Heart left ventricle (tissue), 13 donors: ENCODE measurements at regions not wholly inside any gene's neighbourhood (a gene's known extent, or its start where the extent isn't known, plus 50 kb on each side); places are given as distances from the start of the nearest gene placed in this dataset.

Experiments
- POLR2A ChIP-seq, 2 donors: fragments of 450-650 bp; IDR thresholded peaks; one replicate each; pipeline ENCODE4 v1.6.1; 2017; ENCODE audit warnings: antibody characterized with exemption in 2 of 2, mild to moderate bottlenecking in 2 of 2, moderate library complexity in 2 of 2
- TF ChIP-seq, protein P1 (sequence below), 12 donors: fragments of 200-600 bp; sonication (generic) in 4 of 12; IDR thresholded peaks; one replicate each; pipeline versions ENCODE4 v1.5.0 to v1.8.0; 2018 to 2022; ENCODE audit warnings: antibody characterized with exemption in 12 of 12, mild to moderate bottlenecking in 5 of 12
- donor health status: ischemic (EF 13 %, LVEDD 7.1; RV severe dilation, severe dysfunction).
- donor health status: DM: no; HTN: yes; CAD: no.
- donor health status: DM: no; HTN: no; CAD: no.
- donor health status: ischemic (EF 25% LVEDD 6.9; RV normal size, moderate dysfunction).
- donor health status: ischemic (EF 25% LVEDD 5.7; RV mildly dilated, moderate dysfunction).
- donor health status: ischemic (EF 35%, LVEDD 5.7; RV mildly dilated, moderate dysfunction).
- donor health status: nonischemic (EF 11% LVEDD 7.7; RV severe dilation, severe dysfunction).
- donor health status: DM: yes; HTN: yes; CAD: no.
- donor health status: PGD.
- donor health status: ischemic (EF 29% LVEDD 5.4; RV normal size, mild dysfunction).
- donor health status: nonischemic (EF 23%, LVEDD 6.1; RV moderate dilation, normal function).

DNA sequence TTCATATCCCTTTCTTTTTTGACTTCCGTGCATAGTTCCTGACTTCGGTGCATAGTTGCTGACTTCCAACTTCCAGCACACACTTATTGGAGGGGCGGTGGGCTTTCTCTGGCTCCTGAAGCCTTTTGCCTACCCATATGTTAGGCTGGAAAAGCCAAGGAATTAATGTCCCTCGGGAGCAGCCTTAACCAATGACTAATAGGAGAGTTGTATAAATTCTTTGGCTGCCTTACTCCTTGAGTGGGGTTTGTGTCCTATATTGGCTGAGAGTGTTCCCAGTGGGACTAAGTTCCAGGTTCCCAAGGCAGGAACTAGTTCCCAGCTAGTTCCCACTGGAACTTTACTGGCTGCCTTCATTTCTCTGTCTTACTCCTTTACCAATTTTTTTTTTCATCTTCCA lies 105.7 kb downstream of the ZNF326 start:
- TF ChIP-seq, protein P1, sequence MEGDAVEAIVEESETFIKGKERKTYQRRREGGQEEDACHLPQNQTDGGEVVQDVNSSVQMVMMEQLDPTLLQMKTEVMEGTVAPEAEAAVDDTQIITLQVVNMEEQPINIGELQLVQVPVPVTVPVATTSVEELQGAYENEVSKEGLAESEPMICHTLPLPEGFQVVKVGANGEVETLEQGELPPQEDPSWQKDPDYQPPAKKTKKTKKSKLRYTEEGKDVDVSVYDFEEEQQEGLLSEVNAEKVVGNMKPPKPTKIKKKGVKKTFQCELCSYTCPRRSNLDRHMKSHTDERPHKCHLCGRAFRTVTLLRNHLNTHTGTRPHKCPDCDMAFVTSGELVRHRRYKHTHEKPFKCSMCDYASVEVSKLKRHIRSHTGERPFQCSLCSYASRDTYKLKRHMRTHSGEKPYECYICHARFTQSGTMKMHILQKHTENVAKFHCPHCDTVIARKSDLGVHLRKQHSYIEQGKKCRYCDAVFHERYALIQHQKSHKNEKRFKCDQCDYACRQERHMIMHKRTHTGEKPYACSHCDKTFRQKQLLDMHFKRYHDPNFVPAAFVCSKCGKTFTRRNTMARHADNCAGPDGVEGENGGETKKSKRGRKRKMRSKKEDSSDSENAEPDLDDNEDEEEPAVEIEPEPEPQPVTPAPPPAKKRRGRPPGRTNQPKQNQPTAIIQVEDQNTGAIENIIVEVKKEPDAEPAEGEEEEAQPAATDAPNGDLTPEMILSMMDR (IDR thresholded peaks at IDR 0.05) = no peak
- TF ChIP-seq POLR2A (IDR thresholded peaks at IDR 0.05) = no peak
